Heart right ventricle (tissue), 16 donors: ENCODE measurements at regions not wholly inside any gene's neighbourhood (a gene's known extent, or its start where the extent isn't known, plus 50 kb on each side); places are given as distances from the start of the nearest gene placed in this dataset.

Experiments
- ATAC-seq, 8 donors: fragments of 200-7000 bp; cut with Tn5 transposase; one replicate each; pipeline ENCODE4 v1.9.1; 2020; ENCODE audit warnings: mild to moderate bottlenecking in 8 of 8, moderate library complexity in 8 of 8, moderate number of reproducible peaks in 1 of 8
- DNase-seq, 2 donors: peaks; one replicate each; pipeline ENCODE4 v3.0.0-alpha.2; 2020
- H3K27ac ChIP-seq, 10 donors: fragments of 200-600 bp; sonication (generic) in 2 of 10; one replicate each; pipeline versions ENCODE4 v1.5.0 to v1.8.0; 2020 to 2022; ENCODE audit warnings: mild to moderate bottlenecking in 3 of 10
- H3K27me3 ChIP-seq, 7 donors: fragments of 200-600 bp; one replicate each; pipeline ENCODE4 v1.8.0; 2021 to 2022; ENCODE audit warnings: mild to moderate bottlenecking in 2 of 7
- H3K36me3 ChIP-seq, 9 donors: fragments of 200-600 bp; sonication (generic) in 1 of 9; one replicate each; pipeline versions ENCODE4 v1.5.0 to v1.8.0; 2020 to 2022; ENCODE audit warnings: mild to moderate bottlenecking in 2 of 9
- H3K4me1 ChIP-seq, 9 donors: fragments of 200-600 bp; sonication (generic) in 1 of 9; one replicate each; pipeline versions ENCODE4 v1.5.0 to v1.8.0; 2020 to 2022; ENCODE audit warnings: mild to moderate bottlenecking in 4 of 9
- H3K4me3 ChIP-seq, 10 donors: fragments of 200-600 bp; sonication (generic) in 2 of 10; one replicate each; pipeline versions ENCODE4 v1.5.0 to v1.8.0; 2020 to 2022; ENCODE audit warnings: mild to moderate bottlenecking in 7 of 10, moderate library complexity in 2 of 10
- H3K9me3 ChIP-seq, 11 donors: fragments of 200-600 bp in 10 of 11; sonication (generic) in 2 of 11; one replicate each; pipeline versions ENCODE4 v1.5.0 to v1.8.0; 2013 to 2022; ENCODE audit warnings: mild to moderate bottlenecking in 2 of 11, control low read depth in 1 of 11, moderate library complexity in 1 of 11
- CTCF ChIP-seq, 9 donors: fragments of 200-600 bp; sonication (generic) in 2 of 9; IDR thresholded peaks; one replicate each; pipeline versions ENCODE4 v1.5.0 to v1.8.0; 2021 to 2022; ENCODE audit warnings: antibody characterized with exemption in 9 of 9, mild to moderate bottlenecking in 5 of 9, moderate library complexity in 1 of 9
- WGBS, 2 donors: extraction: QIAGEN DNeasy Blood & Tissue Kit; methylation state at CpG; one replicate each; pipeline ENCODE4 v1.1.7; 2013; ENCODE audit warnings: inconsistent platforms in 1 of 2; 5-methylcytosine and 5-hydroxymethylcytosine counted together
- intact Hi-C, 10 donors: fragments of 100-400 bp; cut with DNase I; formaldehyde crosslinking; loops; one replicate each; pipeline versions ENCODE4 v1.11.1 to v1.14.2; 2022
- donor health status: Arrhythmogenic right ventricular cardiomyopathy.
- donor health status: ischemic (EF 13 %, LVEDD 7.1; RV severe dilation, severe dysfunction).
- donor health status: healthy with polysubstance abuse.
- donor health status: DM: no; HTN: yes; CAD: no.
- donor health status: DM: no; HTN: no; CAD: no.
- donor health status: ischemic (EF 25% LVEDD 6.9; RV normal size, moderate dysfunction).
- donor health status: ischemic (EF 25% LVEDD 5.7; RV mildly dilated, moderate dysfunction).
- donor health status: healthy.
- donor health status: DM: yes; HTN: yes; CAD: no.
- donor health status: Ischemic cardiomyopathy.
- donor health status: ischemic (EF 35%, LVEDD 5.7; RV mildly dilated, moderate dysfunction).
- donor health status: nonischemic (EF 11% LVEDD 7.7; RV severe dilation, severe dysfunction).
- donor health status: DM: yes; HTN: yes; CAD: no.
- donor health status: PGD.
- donor health status: ischemic (EF 29% LVEDD 5.4; RV normal size, mild dysfunction).
- donor health status: nonischemic (EF 23%, LVEDD 6.1; RV moderate dilation, normal function).

GRCh38 chr2:129707800-129708199 lies 271.7 kb upstream of the RAB6C start:
- no peaks in the 10 kb centered on the region for H3K4me1 ChIP-seq
- H3K27ac ChIP-seq, result no peak overlapping the region
- H3K9me3 ChIP-seq, result no peaks in the 10 kb centered on the region
- ATAC-seq (no peak), DNase-seq (no peak)
- no peak for TF ChIP-seq CTCF (IDR thresholded peaks at IDR 0.05)
- intact Hi-C loops, result no loop called here
- H3K36me3 ChIP-seq, result no peaks in the 10 kb centered on the region
- no peak overlapping the region for H3K4me3 ChIP-seq
- 82 to 86% methylated on average over 4 of the region's 4 CpGs for WGBS, 2 donors
- peaks cover 0 to 9% (median 0%) of the 10 kb centered on the region in 7 donors for H3K27me3 ChIP-seq

DNA sequence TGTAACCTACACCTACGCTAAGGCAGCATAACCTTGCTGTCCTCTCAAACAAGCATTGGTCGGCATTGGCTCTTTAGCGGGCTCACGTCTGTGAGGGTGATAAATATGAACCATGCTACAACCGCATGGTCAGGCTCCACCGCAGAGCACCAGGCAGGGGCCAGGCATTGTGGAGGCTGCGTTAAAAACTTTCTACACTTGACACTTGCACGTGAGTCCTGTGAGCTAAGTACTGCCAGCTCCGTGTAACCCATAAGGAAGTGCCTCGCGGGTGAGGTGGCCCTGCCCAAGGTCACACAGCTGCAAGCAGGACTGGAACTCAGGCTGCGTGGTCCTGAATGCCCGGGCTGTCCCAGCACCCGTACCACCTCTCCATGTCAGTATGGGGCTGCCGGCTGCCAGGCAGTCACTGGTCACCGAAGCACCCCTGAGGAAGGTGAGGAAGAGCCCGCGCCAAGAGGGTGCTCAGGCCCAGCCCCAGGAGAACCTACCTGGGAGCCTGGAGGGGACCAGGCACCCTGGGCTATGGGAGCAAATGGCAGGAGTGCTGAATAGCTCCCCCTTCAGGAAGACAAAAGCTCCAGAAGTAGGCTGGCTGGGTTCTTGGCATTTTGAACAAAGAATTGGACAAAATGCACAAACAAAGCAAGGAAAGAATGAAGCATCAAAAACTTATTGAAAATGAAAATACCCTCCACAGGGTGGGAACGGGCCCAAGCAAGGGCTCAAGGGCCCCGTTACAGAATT lies 271.1 kb upstream of the RAB6C start:
- H3K4me3 ChIP-seq, result no peak overlapping the region
- H3K27me3 ChIP-seq, result peaks cover 0 to 9% (median 0%) of the 10 kb centered on the region in 7 donors
- no peaks in the 10 kb centered on the region for H3K4me1 ChIP-seq
- no peak for DNase-seq
- H3K9me3 ChIP-seq, result no peaks in the 10 kb centered on the region
- H3K36me3 ChIP-seq, result no peaks in the 10 kb centered on the region
- intact Hi-C loops, result no loop called here
- 84 to 86% methylated on average over 20 of the region's 20 CpGs for WGBS, 2 donors
- TF ChIP-seq CTCF (IDR thresholded peaks at IDR 0.05), result no peak
- no peak overlapping the region for H3K27ac ChIP-seq
- no peak for ATAC-seq

DNA sequence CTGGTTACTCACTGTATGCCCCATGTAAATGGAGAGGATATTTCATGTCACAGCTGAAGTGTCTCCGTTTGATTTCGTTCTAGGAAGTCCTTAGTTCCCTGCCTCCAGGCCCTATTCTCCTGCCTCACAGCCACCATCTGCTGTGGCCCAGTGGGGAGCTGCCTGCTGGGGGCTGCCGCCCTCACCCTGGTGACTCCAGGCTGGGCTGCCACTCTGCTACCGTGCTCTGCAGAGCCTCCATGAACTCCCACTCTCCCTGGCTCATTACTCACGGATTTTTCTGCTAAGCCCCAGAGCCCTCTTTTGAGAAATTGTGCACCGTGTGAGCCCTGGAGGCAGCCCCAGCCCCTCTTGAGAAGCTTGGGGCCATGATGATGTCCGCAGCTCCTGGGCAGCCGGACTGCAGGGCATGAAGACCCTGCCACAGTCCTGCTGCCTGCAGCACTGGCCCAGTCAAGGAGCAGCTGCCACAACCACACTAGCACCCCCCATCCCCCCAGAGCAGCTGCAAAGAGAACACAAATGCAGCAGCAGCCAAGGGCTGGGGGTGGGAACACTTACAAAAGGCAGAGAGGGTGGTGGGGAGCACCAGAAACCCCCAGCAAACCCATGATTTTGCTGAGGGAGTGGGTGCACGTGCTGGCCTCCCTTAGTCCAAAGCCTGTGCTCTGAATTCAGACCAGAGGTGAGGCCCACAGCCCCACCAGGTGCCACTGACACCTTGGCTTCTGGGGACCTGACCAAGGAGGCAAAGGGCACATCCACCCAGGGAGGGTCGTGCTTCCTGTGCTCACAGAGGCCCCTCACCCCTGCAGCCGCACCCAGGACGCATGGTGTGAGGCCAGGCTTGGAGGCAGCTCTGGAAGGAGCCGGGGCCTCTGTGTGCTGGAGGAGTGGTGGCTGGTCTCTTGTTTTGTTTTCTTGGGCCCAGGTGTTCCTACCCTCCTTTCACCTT lies 270.2 kb upstream of the RAB6C start:
- DNase-seq (no peak), ATAC-seq (no peak)
- H3K27me3 ChIP-seq, result peaks cover 0 to 9% (median 0%) of the 10 kb centered on the region in 7 donors
- intact Hi-C loops, result no loop called here
- H3K9me3 ChIP-seq, result no peaks in the 10 kb centered on the region
- no peak for TF ChIP-seq CTCF (IDR thresholded peaks at IDR 0.05)
- WGBS, 2 donors, result 71 to 73% methylated on average over 13 of the region's 13 CpGs
- no peaks in the 10 kb centered on the region for H3K36me3 ChIP-seq
- no peak overlapping the region for H3K4me3 ChIP-seq
- no peak overlapping the region for H3K27ac ChIP-seq
- H3K4me1 ChIP-seq, result no peaks in the 10 kb centered on the region

- ATAC-seq (no peak), DNase-seq (no peak)
- H3K27ac ChIP-seq, result no peak overlapping the region
- WGBS, 2 donors, result 84 to 85% methylated on average over 16 of the region's 16 CpGs
- no peak for TF ChIP-seq CTCF (IDR thresholded peaks at IDR 0.05)
- H3K4me3 ChIP-seq, result no peak overlapping the region
- no peaks in the 10 kb centered on the region for H3K36me3 ChIP-seq
- no peaks in the 10 kb centered on the region for H3K4me1 ChIP-seq
- intact Hi-C loops, result no loop called here
- H3K9me3 ChIP-seq, result no peaks in the 10 kb centered on the region
- peaks cover 0 to 12% (median 0%) of the 10 kb centered on the region in 7 donors for H3K27me3 ChIP-seq
Measured at GRCh38 chr2:129709956-129710598, 269.4 kb upstream of the RAB6C start.
